ENCODE measurements at regions not wholly inside any gene's neighbourhood (a gene's known extent, or its start where the extent isn't known, plus 50 kb on each side); places are given as distances from the start of the nearest gene placed in this dataset.

DNA sequence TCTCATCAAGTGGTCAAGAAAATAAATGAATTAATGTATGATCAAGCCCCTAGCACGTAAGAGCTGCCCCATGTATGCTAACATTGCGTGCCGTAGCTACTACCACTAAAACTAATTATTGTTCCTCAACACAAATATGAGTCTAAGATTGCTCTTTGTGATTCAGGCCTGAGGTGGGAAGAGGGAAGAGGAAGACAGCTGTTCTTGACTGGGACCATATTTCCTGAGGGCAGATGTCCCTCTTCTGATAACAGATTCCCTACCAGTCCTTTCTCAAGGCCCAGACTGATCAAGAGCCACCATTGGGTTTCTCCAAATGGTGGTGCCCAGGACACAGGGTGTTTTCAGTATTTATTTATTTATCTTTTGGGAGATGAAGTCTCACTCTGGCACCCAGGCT is 87.2 kb upstream of the CADM1 start:
- Histone ChIP-seq H3K36me3 (ENCODE audit: control insufficient read depth, insufficient read depth, low read length) (no peaks in the 10 kb centered on the region), H3K27me3 (replicated peaks; ENCODE audit: control insufficient read depth, insufficient read depth, low read length) (no peaks in the 10 kb centered on the region; the same call in 1 of the 2 replicates), H3K4me3 (replicated peaks; ENCODE audit: low read depth, low read length) (no peak overlapping the region)
- no peak for DNase-seq (ENCODE audit: extremely low read depth, insufficient read length)
- TF ChIP-seq, protein P1, sequence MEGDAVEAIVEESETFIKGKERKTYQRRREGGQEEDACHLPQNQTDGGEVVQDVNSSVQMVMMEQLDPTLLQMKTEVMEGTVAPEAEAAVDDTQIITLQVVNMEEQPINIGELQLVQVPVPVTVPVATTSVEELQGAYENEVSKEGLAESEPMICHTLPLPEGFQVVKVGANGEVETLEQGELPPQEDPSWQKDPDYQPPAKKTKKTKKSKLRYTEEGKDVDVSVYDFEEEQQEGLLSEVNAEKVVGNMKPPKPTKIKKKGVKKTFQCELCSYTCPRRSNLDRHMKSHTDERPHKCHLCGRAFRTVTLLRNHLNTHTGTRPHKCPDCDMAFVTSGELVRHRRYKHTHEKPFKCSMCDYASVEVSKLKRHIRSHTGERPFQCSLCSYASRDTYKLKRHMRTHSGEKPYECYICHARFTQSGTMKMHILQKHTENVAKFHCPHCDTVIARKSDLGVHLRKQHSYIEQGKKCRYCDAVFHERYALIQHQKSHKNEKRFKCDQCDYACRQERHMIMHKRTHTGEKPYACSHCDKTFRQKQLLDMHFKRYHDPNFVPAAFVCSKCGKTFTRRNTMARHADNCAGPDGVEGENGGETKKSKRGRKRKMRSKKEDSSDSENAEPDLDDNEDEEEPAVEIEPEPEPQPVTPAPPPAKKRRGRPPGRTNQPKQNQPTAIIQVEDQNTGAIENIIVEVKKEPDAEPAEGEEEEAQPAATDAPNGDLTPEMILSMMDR (IDR thresholded peaks at IDR 0.05; ENCODE audit: insufficient read depth, low read length, poor library complexity, severe bottlenecking), result no peak

DNA sequence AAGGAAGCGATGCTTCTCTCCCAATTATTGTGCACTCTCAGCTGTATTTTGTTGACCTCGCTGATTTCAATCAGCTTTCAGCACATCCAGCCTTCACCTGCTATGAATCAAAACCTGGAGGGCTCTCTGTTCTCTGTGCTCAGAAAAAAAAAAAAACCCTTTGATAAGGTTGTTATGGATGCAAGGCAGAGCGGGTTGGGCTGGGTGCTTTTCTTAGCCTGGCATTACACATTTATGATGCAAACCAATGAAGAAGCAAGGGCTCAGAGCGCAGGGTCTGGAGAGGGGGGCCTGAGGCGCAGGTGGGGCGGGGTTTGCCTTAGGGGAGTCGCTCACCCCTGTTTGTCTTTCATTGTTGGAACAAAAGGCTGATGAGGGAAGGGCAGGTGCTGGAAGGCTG is 86.0 kb upstream of the CADM1 start:
- Histone ChIP-seq H3K27me3 (replicated peaks; ENCODE audit: control insufficient read depth, insufficient read depth, low read length) (no peaks in the 10 kb centered on the region; the same call in 1 of the 2 replicates), H3K36me3 (ENCODE audit: control insufficient read depth, insufficient read depth, low read length) (no peaks in the 10 kb centered on the region), H3K4me3 (replicated peaks; ENCODE audit: low read depth, low read length) (no peak overlapping the region)
- TF ChIP-seq, protein P1 (IDR thresholded peaks at IDR 0.05; ENCODE audit: insufficient read depth, low read length, poor library complexity, severe bottlenecking), result no peak
- DNase-seq (ENCODE audit: extremely low read depth, insufficient read length), result no peak

DNA sequence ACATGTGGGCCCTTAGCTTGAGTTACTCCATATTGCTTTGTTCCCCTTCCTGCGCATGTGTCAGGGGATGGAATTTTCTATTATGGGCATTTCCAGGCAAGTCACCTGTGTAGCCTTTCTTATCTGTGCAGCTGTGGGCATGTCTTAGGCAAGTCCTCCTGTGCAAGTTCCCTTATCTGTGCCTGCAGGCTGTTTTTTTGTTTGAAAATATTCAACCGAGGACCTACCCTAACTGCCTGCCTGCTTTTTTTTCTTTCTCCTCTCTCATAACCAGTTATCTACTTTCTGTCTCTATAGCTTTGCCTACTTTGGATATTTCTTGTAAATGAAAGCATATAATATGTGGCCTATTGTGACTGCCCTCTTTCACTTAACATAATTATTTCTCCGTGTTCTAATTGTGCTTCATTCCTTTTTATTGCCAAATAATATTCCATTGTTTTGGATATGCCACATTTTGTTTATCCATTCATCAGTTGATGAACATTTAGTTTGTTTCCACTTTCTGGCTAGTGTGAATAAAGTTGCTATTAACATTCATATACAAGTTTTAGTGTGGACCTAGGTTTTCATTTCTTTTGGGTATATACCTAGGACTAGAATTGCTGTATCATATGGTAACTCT is 83.6 kb upstream of the CADM1 start:
- Histone ChIP-seq H3K36me3 (ENCODE audit: control insufficient read depth, insufficient read depth, low read length) (no peaks in the 10 kb centered on the region), H3K27me3 (replicated peaks; ENCODE audit: control insufficient read depth, insufficient read depth, low read length) (no peaks in the 10 kb centered on the region), H3K4me3 (replicated peaks; ENCODE audit: low read depth, low read length) (no peak overlapping the region)
- DNase-seq (ENCODE audit: extremely low read depth, insufficient read length), result no peak
- TF ChIP-seq, protein P1 (IDR thresholded peaks at IDR 0.05; ENCODE audit: insufficient read depth, low read length, poor library complexity, severe bottlenecking), result no peak

GRCh38 chr11:115585361-115586024 is 81.3 kb upstream of the CADM1 start:
- Histone ChIP-seq H3K36me3 (ENCODE audit: control insufficient read depth, insufficient read depth, low read length) (no peaks in the 10 kb centered on the region), H3K27me3 (replicated peaks; ENCODE audit: control insufficient read depth, insufficient read depth, low read length) (no peaks in the 10 kb centered on the region), H3K4me3 (replicated peaks; ENCODE audit: low read depth, low read length) (no peak overlapping the region)
- peak; percentile 57 for DNase-seq (ENCODE audit: extremely low read depth, insufficient read length)
- TF ChIP-seq, protein P1 (IDR thresholded peaks at IDR 0.05; ENCODE audit: insufficient read depth, low read length, poor library complexity, severe bottlenecking), result no peak

- Histone ChIP-seq H3K27me3 (replicated peaks; ENCODE audit: control insufficient read depth, insufficient read depth, low read length) (no peaks in the 10 kb centered on the region), H3K4me3 (replicated peaks; ENCODE audit: low read depth, low read length) (no peak overlapping the region), H3K36me3 (ENCODE audit: control insufficient read depth, insufficient read depth, low read length) (no peaks in the 10 kb centered on the region)
- no peak for DNase-seq (ENCODE audit: extremely low read depth, insufficient read length)
- TF ChIP-seq, protein P1 (IDR thresholded peaks at IDR 0.05; ENCODE audit: insufficient read depth, low read length, poor library complexity, severe bottlenecking), result no peak
Observed at GRCh38 chr11:115581871-115582639, 77.8 kb upstream of the CADM1 start.
